Left lung (tissue), 4 donors: ENCODE measurements at regions not wholly inside any gene's neighbourhood (a gene's known extent, or its start where the extent isn't known, plus 50 kb on each side); places are given as distances from the start of the nearest gene placed in this dataset.
"Not testable (repeated sequence)": the region's sequence is repeated elsewhere in the genome, so short reads cannot be mapped to it uniquely, and the experiment has no call there.

Experiments used
- ATAC-seq: fragments of 200-7000 bp; cut with Tn5 transposase; one replicate; pipeline ENCODE4 v1.9.1; 2020; ENCODE audit warnings: moderate library complexity
- DNase-seq, 4 donors: peaks; one replicate each; pipeline ENCODE4 v3.0.0-alpha.2; 2013 to 2020
- H3K27ac ChIP-seq, 2 donors: fragments of 200-600 bp; sonication (generic) in 1 of 2; one replicate each; pipeline versions ENCODE4 v1.5.0 to v1.8.0; 2020 to 2021
- H3K27me3 ChIP-seq, 2 donors: fragments of 200-600 bp; sonication (generic) in 1 of 2; one replicate each; pipeline versions ENCODE4 v1.5.0 to v1.8.0; 2020 to 2021
- H3K36me3 ChIP-seq, 2 donors: fragments of 200-600 bp; sonication (generic) in 1 of 2; one replicate each; pipeline versions ENCODE4 v1.5.0 to v1.8.0; 2020 to 2021
- H3K4me1 ChIP-seq, 2 donors: fragments of 200-600 bp; one replicate each; pipeline ENCODE4 v1.8.0; 2021
- H3K4me3 ChIP-seq, 2 donors: fragments of 200-600 bp; sonication (generic) in 1 of 2; one replicate each; pipeline versions ENCODE4 v1.5.0 to v1.8.0; 2020 to 2021; ENCODE audit warnings: mild to moderate bottlenecking in 1 of 2
- H3K9me3 ChIP-seq, 2 donors: fragments of 200-600 bp; sonication (generic) in 1 of 2; one replicate each; pipeline versions ENCODE4 v1.5.0 to v1.8.0; 2020 to 2021
- intact Hi-C, 2 donors: fragments of 100-400 bp; cut with DNase I; formaldehyde crosslinking; loops; one replicate each; pipeline versions ENCODE4 v1.11.2 to v1.14.2; 2022
- TF ChIP-seq, protein P1 (sequence below), 2 donors: fragments of 200-600 bp; sonication (generic) in 1 of 2; IDR thresholded peaks; one replicate each; pipeline versions ENCODE4 v1.5.0 to v1.8.0; 2021; ENCODE audit warnings: antibody characterized with exemption in 2 of 2
- donor health status: DM: no; HTN: yes; CAD: no.
- donor health status: DM: no; HTN: no; CAD: no.

DNA sequence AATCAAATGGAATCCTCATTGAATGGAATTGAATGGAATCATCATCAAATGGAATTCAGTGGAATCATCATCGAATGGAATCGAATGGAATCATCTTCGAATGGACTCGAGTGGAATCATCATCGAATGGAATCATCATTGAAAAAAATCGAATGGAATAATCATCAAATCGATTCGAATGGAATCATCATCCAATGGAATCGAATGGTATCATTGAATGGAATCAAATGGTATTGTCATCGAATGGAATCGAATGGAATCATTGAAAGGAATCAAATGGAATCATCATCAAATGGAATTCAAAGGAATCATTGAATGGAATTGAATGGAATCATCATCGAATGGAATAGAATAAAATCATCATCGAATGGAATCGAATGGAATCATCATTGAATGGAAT lies 619.3 kb downstream of the TP53TG3F start:
- no peak overlapping the region for H3K4me3 ChIP-seq
- no peaks in the 10 kb centered on the region for H3K4me1 ChIP-seq
- TF ChIP-seq, protein P1, sequence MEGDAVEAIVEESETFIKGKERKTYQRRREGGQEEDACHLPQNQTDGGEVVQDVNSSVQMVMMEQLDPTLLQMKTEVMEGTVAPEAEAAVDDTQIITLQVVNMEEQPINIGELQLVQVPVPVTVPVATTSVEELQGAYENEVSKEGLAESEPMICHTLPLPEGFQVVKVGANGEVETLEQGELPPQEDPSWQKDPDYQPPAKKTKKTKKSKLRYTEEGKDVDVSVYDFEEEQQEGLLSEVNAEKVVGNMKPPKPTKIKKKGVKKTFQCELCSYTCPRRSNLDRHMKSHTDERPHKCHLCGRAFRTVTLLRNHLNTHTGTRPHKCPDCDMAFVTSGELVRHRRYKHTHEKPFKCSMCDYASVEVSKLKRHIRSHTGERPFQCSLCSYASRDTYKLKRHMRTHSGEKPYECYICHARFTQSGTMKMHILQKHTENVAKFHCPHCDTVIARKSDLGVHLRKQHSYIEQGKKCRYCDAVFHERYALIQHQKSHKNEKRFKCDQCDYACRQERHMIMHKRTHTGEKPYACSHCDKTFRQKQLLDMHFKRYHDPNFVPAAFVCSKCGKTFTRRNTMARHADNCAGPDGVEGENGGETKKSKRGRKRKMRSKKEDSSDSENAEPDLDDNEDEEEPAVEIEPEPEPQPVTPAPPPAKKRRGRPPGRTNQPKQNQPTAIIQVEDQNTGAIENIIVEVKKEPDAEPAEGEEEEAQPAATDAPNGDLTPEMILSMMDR (IDR thresholded peaks at IDR 0.05) = no peak
- intact Hi-C loops = no loop called here
- peaks cover 10 to 97% of the 10 kb centered on the region in 2 donors for H3K9me3 ChIP-seq
- ATAC-seq = no peak
- H3K27ac ChIP-seq = no peak overlapping the region
- H3K27me3 ChIP-seq = no peaks in the 10 kb centered on the region
- DNase-seq = peak in 2 of 4 donors; percentile 1 to 3
- H3K36me3 ChIP-seq = no peaks in the 10 kb centered on the region

DNA sequence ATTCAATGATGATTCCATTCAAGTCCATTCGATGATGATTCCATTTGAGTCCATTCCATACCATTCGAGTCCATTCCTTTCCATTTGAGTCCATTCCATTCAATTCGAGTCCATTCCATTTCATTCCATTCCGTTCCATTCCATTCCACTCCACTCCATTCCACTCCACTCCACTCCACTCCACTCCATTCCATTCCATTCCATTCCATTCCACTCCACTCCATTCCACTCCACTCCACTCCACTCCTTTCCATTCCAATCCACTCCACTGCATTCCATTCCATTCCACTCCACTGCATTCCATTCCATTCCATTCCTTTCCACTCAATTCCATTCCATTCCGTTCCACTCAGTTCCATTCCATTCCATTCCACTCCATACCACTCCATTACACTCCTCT lies 625.6 kb downstream of the TP53TG3F start:
- peaks cover 3 to 99% of the 10 kb centered on the region in 2 donors for H3K9me3 ChIP-seq
- intact Hi-C loops, H3K27ac ChIP-seq, DNase-seq, H3K36me3 ChIP-seq, H3K4me3 ChIP-seq, H3K4me1 ChIP-seq, H3K27me3 ChIP-seq, ATAC-seq: not testable (repeated sequence)

DNA sequence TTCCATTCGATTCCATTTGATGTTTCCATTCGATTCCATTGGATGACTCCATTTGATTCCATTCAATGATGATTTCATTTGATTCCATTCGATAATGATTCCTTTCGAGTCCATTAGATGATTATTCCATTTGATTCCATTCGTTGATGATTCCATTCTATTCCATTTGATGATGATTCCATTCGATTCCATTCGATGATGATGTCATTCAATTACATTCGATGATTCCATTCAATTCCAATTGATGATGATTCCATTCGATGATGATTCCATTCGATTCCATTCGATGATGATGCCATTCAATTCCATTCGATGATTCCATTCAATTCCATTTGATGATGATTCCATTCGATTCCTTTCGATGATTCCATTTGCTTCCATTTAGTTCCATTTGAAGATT lies 635.6 kb downstream of the TP53TG3F start:
- H3K4me1 ChIP-seq, H3K36me3 ChIP-seq, H3K27ac ChIP-seq, H3K4me3 ChIP-seq, ATAC-seq, intact Hi-C loops, DNase-seq, H3K27me3 ChIP-seq: not testable (repeated sequence)
- H3K9me3 ChIP-seq = peaks cover 0 to 99% of the 10 kb centered on the region in 2 donors

DNA sequence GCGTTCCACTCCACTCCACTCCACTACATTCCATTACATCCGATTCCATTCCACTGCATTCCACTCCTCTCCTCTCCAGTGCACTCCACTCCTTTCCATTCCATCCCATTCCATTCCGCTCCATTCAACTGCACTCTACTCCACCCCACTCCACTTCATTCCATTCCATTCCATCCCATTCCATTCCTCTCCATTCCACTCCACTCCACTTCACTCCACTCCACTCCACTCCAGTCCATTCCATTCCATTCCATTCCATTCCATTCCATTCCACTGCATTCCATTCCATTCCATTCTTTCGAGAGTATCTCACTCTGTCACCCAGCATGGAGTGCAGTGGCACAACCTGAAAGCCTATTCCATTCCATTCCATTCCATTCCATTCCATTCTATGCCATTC lies 637.5 kb downstream of the TP53TG3F start:
- H3K27me3 ChIP-seq, H3K4me3 ChIP-seq, DNase-seq, intact Hi-C loops, H3K36me3 ChIP-seq, H3K27ac ChIP-seq, H3K4me1 ChIP-seq: not testable (repeated sequence)
- H3K9me3 ChIP-seq = peaks cover 0 to 98% of the 10 kb centered on the region in 2 donors
- ATAC-seq = peak; percentile 18

DNA sequence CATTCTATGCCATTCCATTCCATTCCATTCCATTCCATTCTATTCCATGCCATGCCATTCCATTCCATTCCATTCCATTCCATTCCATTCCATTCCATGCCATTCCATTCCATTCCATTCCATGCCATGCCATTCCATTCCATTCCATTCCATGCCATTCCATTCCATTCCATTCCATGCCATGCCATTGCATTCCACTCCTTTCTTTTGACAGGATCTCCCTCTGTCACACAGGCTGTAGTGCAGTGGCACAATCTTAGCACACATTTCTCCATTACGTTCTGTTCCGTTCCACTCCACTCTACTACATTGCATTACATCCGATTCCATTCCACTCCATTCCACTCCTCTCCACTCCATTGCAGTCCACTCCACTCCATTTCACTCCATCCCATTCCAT lies 637.9 kb downstream of the TP53TG3F start:
- H3K4me1 ChIP-seq, DNase-seq, H3K36me3 ChIP-seq, H3K27ac ChIP-seq, ATAC-seq, intact Hi-C loops, H3K27me3 ChIP-seq, H3K4me3 ChIP-seq: not testable (repeated sequence)
- H3K9me3 ChIP-seq = peaks cover 0 to 94% of the 10 kb centered on the region in 2 donors

DNA sequence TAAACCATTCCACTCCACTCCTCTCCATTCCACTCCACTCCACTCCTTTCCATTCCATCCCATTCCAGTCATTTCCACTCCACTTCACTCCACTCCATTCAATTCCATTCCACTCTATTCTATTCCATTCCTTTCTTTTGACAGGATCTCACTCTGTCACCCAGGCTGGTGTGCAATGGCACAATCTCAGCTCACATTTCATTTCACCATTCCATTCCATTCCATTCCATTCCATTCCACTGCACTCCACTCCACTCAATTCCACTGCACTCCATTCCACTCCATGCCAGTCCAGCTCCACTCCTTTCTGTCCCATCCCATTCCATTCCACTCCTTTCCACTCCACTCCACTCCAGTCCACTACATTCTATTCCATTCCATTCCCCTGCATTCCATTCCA lies 638.6 kb downstream of the TP53TG3F start:
- H3K36me3 ChIP-seq, intact Hi-C loops, H3K4me1 ChIP-seq, H3K27me3 ChIP-seq, H3K27ac ChIP-seq, DNase-seq, H3K4me3 ChIP-seq, ATAC-seq: not testable (repeated sequence)
- peaks cover 0 to 88% of the 10 kb centered on the region in 2 donors for H3K9me3 ChIP-seq

DNA sequence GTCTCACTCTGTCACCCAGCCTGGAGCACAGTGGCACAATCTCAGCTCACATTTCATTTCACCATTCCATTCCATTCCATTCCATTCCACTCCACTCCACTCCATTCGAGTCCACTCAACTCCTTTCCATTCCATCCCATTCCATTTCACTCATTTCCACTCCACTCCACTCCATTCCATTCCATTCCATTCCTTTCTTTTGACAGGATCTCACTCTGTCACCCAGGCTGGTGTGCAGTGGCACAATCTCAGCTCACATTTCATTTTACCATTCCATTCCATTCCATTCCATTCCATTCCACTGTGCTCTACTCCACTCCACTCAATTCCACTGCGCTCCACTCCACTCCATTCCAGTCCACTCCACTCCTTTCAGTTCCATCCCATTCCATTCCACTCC lies 639.6 kb downstream of the TP53TG3F start:
- H3K4me1 ChIP-seq, H3K27me3 ChIP-seq, intact Hi-C loops, DNase-seq, H3K27ac ChIP-seq, ATAC-seq, H3K4me3 ChIP-seq, H3K36me3 ChIP-seq: not testable (repeated sequence)
- H3K9me3 ChIP-seq = peaks cover 0 to 87% of the 10 kb centered on the region in 2 donors
